ENCODE measurements at regions not wholly inside any gene's neighbourhood (a gene's known extent, or its start where the extent isn't known, plus 50 kb on each side); places are given as distances from the start of the nearest gene placed in this dataset.

DNA sequence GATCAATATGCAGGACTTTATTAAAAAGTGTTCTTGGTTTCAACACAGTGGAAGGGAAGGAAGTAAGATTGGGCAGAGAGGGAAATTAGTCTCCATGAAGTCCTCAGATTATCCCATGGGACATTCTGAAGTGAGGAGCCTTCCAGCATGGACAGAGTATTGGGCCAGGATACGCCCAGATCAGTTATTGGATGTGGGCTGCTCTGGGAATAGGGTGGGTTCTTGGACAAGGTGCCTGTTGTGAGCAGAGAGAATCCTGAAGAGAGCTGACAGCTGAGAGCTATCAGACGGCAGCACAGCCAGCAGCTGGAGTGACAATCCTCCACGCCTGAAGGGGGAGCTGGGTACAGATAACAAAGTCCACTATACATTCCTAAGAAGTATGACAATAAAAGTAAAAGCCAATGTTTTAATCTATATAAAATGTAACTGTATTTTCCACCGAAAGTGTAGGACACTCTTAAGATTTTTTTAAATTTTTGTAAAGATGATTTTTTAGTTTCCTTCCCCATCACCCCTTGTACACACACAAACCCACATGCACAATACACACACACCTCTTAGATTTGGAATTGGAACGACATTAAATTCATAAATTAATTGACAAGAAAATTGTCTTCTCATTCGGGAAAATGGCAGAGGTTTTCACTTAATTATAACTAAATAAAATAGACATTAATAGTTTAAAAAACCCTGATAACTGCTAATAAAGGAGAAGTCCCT is 107.8 kb downstream of the FBXO5 start:
- Mint-ChIP-seq H3K9me3 (no peaks in the 10 kb centered on the region), H3K36me3 (ENCODE audit: low read depth) (no peaks in the 10 kb centered on the region), H3K27me3 (ENCODE audit: insufficient read depth) (no peaks in the 10 kb centered on the region; the same call in none of the 2 replicates), H3K4me1 (ENCODE audit: low read depth) (peaks cover 6% of the 10 kb centered on the region; the same call in 1 of the 2 replicates), H3K27ac (no peak overlapping the region), H3K4me3 (no peak overlapping the region)
- TF ChIP-seq, protein P1, sequence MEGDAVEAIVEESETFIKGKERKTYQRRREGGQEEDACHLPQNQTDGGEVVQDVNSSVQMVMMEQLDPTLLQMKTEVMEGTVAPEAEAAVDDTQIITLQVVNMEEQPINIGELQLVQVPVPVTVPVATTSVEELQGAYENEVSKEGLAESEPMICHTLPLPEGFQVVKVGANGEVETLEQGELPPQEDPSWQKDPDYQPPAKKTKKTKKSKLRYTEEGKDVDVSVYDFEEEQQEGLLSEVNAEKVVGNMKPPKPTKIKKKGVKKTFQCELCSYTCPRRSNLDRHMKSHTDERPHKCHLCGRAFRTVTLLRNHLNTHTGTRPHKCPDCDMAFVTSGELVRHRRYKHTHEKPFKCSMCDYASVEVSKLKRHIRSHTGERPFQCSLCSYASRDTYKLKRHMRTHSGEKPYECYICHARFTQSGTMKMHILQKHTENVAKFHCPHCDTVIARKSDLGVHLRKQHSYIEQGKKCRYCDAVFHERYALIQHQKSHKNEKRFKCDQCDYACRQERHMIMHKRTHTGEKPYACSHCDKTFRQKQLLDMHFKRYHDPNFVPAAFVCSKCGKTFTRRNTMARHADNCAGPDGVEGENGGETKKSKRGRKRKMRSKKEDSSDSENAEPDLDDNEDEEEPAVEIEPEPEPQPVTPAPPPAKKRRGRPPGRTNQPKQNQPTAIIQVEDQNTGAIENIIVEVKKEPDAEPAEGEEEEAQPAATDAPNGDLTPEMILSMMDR (IDR thresholded peaks at IDR 0.05), result no peak
- DNase-seq, result no peak

DNA sequence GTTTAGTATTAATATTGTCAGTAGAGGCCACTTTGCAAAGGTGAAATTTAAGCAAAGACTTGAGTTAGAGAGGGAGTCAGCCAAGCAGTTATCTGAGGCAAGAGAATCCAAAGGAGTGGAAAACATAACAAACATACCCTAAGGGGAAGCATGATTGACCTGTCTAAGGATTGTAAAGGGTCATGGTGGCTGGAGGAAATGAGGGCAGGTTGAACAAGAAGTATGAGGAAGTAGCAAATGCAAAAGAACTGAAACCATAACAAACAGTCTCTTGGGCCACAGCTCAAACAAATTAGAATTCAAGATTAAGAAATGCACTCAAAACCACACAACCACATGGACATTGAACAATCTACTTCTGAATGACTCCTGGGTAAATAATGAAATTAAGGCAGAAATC is 103.2 kb downstream of the FBXO5 start:
- TF ChIP-seq, protein P1 (IDR thresholded peaks at IDR 0.05), result no peak
- H3K36me3 Mint-ChIP-seq (ENCODE audit: low read depth), result no peaks in the 10 kb centered on the region
- no peaks in the 10 kb centered on the region for H3K9me3 Mint-ChIP-seq
- no peak for DNase-seq
- H3K4me1 Mint-ChIP-seq (ENCODE audit: low read depth), result no peaks in the 10 kb centered on the region
- H3K27ac Mint-ChIP-seq, result no peak overlapping the region
- no peak overlapping the region for H3K4me3 Mint-ChIP-seq
- H3K27me3 Mint-ChIP-seq (ENCODE audit: insufficient read depth), result no peaks in the 10 kb centered on the region; the same call in 1 of the 2 replicates

DNA sequence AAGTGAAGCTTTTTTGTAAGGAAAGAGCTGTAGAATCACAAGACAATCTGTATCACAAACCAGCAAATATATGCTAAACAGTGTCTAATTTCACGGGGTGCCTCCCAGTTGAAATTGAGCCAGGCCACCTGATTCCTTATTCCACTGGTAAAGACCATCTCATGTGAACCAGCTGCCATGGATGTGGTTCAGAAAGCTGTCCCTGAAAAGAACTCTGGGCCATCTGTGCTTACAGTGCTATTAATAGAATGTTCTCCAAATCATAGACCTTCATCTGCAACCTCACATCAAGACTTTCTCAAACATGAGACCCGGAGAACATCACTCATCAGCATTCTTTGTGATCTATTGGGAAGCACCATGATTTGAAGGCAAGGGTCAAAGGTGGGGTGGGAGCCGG is 89.7 kb downstream of the FBXO5 start:
- H3K27ac Mint-ChIP-seq, result no peak overlapping the region

DNA sequence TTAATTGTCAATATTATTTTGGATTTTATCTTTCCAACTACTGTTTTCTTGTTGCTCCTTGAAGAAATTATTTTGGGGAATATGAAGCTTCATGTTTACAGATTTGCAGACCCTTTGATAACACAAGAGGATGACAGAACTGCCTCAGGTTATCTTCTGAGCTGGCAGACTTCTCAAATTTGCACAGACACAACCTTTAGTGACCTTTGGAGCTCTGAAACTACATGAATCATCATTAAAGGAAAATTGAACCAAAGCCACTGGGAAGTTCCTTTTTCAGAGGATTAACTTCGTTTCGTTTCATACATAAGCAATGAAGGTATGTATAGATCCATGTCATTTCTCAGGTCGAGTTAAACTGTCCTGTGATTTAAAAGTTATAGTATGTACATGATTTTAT is 85.9 kb downstream of the FBXO5 start:
- H3K4me3 Mint-ChIP-seq, result no peak overlapping the region
- no peaks in the 10 kb centered on the region for H3K9me3 Mint-ChIP-seq
- H3K36me3 Mint-ChIP-seq (ENCODE audit: low read depth), result no peaks in the 10 kb centered on the region
- no peak overlapping the region for H3K27ac Mint-ChIP-seq
- H3K27me3 Mint-ChIP-seq (ENCODE audit: insufficient read depth), result peaks cover 4% of the 10 kb centered on the region; the same call in 1 of the 2 replicates
- no peak for DNase-seq
- peaks cover 7% of the 10 kb centered on the region; the same call in 1 of the 2 replicates for H3K4me1 Mint-ChIP-seq (ENCODE audit: low read depth)
- TF ChIP-seq, protein P1 (IDR thresholded peaks at IDR 0.05), result no peak

More for the DNA sequence above, 89.7 kb downstream of the FBXO5 start:
- DNase-seq, result no peak
- H3K9me3 Mint-ChIP-seq, result no peaks in the 10 kb centered on the region
- H3K27me3 Mint-ChIP-seq (ENCODE audit: insufficient read depth), result peaks cover 8% of the 10 kb centered on the region
- no peak overlapping the region for H3K4me3 Mint-ChIP-seq
- H3K4me1 Mint-ChIP-seq (ENCODE audit: low read depth), result peaks cover 7% of the 10 kb centered on the region; the same call in 1 of the 2 replicates
- TF ChIP-seq, protein P1 (IDR thresholded peaks at IDR 0.05), result no peak
- H3K36me3 Mint-ChIP-seq (ENCODE audit: low read depth), result no peaks in the 10 kb centered on the region

DNA sequence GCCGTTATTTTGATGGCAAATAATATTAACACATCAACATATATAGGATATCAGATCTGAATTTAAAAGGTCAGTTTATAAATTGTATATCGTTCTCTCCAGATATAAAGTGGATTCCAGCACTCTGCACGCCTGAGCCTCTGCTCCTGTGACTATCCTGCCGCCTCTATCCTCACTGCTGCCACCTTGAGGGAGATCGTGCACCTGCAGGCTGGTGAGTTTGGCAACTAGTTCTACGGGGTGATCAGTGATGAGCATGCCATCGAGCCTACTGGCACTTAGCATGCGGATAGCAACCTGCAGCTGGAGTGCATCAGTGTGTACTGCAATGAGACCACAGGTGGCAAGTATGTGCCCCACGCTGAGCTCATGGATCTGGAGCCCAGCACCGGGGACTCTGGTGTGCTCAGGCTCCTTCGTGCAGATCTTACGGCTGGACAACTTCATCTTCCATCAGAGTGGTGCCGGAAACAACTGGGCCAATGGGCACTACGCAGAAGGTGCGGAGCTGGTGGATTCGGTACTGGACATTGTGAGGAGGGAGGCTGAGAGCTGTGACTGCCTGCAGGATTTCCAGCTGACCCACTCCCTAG is 84.9 kb downstream of the FBXO5 start:
- TF ChIP-seq, protein P1 (IDR thresholded peaks at IDR 0.05), result peak; percentile 89
- Mint-ChIP-seq H3K27ac (no peak overlapping the region), H3K27me3 (ENCODE audit: insufficient read depth) (peaks cover 5% of the 10 kb centered on the region; the same call in 1 of the 2 replicates), H3K4me1 (ENCODE audit: low read depth) (peaks cover 7% of the 10 kb centered on the region; the same call in 1 of the 2 replicates), H3K36me3 (ENCODE audit: low read depth) (no peaks in the 10 kb centered on the region), H3K9me3 (no peaks in the 10 kb centered on the region), H3K4me3 (no peak overlapping the region)
- peak; percentile 62 for DNase-seq
